ENCODE measurements at regions not wholly inside any gene's neighbourhood (a gene's known extent, or its start where the extent isn't known, plus 50 kb on each side); places are given as distances from the start of the nearest gene placed in this dataset.

DNA sequence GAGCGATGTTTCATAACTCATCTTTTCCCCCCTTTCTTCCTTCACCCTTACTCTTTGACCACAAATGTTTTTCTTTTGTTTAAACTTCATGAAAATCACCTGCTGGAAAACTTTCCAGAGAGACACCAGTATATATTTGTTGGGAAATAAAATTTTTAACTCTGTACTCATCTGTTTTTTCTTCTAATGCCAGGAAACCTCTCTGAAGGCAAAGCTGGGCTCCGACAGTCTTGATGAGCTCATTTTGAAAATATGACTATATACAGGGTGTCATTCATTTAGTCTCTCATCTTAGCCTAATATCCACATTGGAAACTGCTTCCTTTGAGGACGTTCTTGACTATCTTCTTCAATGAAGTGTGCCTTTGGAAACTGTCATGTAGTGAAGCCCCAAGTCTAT lies 339.6 kb upstream of the ROBO2 start:
- no peak for TF ChIP-seq PPARA (CRISPR knock-in tag; IDR thresholded peaks at IDR 0.05; ENCODE audit: borderline replicate concordance)
- TF ChIP-seq TOX (CRISPR knock-in tag; IDR thresholded peaks at IDR 0.05; ENCODE audit: borderline replicate concordance): no peak
- no peak for TF ChIP-seq ESRRG (CRISPR knock-in tag; IDR thresholded peaks at IDR 0.05)
- TF ChIP-seq, protein P1, sequence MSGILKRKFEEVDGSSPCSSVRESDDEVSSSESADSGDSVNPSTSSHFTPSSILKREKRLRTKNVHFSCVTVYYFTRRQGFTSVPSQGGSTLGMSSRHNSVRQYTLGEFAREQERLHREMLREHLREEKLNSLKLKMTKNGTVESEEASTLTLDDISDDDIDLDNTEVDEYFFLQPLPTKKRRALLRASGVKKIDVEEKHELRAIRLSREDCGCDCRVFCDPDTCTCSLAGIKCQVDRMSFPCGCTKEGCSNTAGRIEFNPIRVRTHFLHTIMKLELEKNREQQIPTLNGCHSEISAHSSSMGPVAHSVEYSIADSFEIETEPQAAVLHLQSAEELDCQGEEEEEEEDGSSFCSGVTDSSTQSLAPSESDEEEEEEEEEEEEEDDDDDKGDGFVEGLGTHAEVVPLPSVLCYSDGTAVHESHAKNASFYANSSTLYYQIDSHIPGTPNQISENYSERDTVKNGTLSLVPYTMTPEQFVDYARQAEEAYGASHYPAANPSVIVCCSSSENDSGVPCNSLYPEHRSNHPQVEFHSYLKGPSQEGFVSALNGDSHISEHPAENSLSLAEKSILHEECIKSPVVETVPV (CRISPR knock-in tag; IDR thresholded peaks at IDR 0.05): no peak

All from SK-N-SH treated with all-trans-retinoic acid at 6 μM for 48 hours (cell line).